ENCODE measurements at regions not wholly inside any gene's neighbourhood (a gene's known extent, or its start where the extent isn't known, plus 50 kb on each side); places are given as distances from the start of the nearest gene placed in this dataset.

DNA sequence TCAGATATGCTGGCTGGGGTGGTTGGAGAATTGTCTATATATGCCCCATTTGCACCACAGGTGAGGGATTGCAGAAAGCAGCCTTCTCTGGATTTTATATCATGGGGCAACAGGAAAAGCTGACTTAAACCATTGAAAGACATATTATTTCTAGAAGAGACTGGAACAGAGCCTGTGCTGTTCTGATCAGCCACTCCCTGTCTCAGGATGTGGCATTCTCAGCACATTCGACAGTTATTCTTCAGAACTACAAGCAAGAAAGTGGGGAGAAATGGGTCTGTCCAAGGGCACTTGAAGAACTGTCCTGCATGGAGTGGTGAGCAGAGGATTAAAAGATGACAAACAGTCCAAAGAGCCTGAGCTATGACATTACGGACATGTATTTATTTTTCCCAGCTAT, 67.8 kb upstream of the EPHA5 start:
- Mint-ChIP-seq H3K4me3 (no peak overlapping the region), H3K27me3 (no peaks in the 10 kb centered on the region), H3K27ac (no peak overlapping the region), H3K4me1 (ENCODE audit: unreplicated experiment) (no peaks in the 10 kb centered on the region), H3K9me3 (no peaks in the 10 kb centered on the region), H3K36me3 (no peaks in the 10 kb centered on the region)
- TF ChIP-seq, protein P1, sequence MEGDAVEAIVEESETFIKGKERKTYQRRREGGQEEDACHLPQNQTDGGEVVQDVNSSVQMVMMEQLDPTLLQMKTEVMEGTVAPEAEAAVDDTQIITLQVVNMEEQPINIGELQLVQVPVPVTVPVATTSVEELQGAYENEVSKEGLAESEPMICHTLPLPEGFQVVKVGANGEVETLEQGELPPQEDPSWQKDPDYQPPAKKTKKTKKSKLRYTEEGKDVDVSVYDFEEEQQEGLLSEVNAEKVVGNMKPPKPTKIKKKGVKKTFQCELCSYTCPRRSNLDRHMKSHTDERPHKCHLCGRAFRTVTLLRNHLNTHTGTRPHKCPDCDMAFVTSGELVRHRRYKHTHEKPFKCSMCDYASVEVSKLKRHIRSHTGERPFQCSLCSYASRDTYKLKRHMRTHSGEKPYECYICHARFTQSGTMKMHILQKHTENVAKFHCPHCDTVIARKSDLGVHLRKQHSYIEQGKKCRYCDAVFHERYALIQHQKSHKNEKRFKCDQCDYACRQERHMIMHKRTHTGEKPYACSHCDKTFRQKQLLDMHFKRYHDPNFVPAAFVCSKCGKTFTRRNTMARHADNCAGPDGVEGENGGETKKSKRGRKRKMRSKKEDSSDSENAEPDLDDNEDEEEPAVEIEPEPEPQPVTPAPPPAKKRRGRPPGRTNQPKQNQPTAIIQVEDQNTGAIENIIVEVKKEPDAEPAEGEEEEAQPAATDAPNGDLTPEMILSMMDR (conservative IDR thresholded peaks at IDR 0.05) = no peak
- DNase-seq (ENCODE audit: extremely low spot score, unreplicated experiment) = no peak

DNA sequence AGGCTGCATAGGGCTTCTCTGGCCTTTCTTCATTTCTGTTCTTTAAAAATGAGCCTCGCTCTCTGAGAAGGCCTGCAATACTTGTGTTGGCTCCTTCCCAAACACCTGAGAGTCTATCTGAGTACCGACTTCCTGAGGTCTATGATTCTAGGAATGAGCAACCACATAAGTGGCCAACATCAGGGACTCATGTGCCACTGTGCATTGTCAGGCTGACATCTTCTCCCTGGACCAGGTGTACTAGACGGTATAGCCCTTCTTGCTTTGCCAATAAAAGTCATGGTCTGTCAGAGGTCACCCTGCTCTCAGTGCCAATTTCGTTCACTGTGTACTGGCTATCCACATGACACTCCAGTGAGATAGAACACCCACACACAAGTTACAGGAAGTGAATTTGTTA, 67.4 kb upstream of the EPHA5 start:
- no peaks in the 10 kb centered on the region for H3K36me3 Mint-ChIP-seq
- H3K9me3 Mint-ChIP-seq = no peaks in the 10 kb centered on the region
- TF ChIP-seq, protein P1 (conservative IDR thresholded peaks at IDR 0.05) = no peak
- DNase-seq (ENCODE audit: extremely low spot score, unreplicated experiment) = no peak
- H3K27ac Mint-ChIP-seq = no peak overlapping the region
- H3K4me1 Mint-ChIP-seq (ENCODE audit: unreplicated experiment) = no peaks in the 10 kb centered on the region
- no peaks in the 10 kb centered on the region for H3K27me3 Mint-ChIP-seq
- H3K4me3 Mint-ChIP-seq = no peak overlapping the region

DNA sequence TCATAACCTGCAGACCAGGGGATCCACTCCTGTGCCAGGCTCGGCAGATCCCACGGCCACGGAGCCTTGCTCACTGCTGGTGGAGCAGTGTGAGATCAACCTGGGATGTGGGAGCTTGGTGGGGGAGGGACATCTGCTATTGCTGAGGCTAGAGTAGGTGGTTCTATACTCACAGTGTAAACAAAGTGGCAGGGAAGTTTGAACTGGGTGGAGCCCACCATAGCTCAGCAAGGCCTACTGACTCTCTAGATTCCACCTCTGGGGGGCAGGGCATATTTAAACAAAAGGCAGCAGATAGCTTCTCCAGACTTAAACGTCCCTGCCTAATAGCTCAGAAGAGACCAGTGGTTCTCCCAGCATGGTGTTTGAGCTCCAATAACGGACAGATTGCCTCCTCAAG, 54.7 kb upstream of the EPHA5 start:
- no peak overlapping the region for H3K4me3 Mint-ChIP-seq
- H3K27ac Mint-ChIP-seq = no peak overlapping the region
- H3K27me3 Mint-ChIP-seq = no peaks in the 10 kb centered on the region
- no peaks in the 10 kb centered on the region for H3K36me3 Mint-ChIP-seq
- H3K9me3 Mint-ChIP-seq = no peaks in the 10 kb centered on the region
- no peaks in the 10 kb centered on the region for H3K4me1 Mint-ChIP-seq (ENCODE audit: unreplicated experiment)
- no peak for DNase-seq (ENCODE audit: extremely low spot score, unreplicated experiment)
- TF ChIP-seq, protein P1 (conservative IDR thresholded peaks at IDR 0.05) = no peak

Small RNA genes in the stretch of these regions (microRNA-seq; reads per million reads assigned to microRNA genes)
- 314 reads per million, percentile 73 among the genes with 10 or more reads in this experiment for gene MIR1269A
